ENCODE measurements at regions not wholly inside any gene's neighbourhood (a gene's known extent, or its start where the extent isn't known, plus 50 kb on each side); places are given as distances from the start of the nearest gene placed in this dataset.

DNA sequence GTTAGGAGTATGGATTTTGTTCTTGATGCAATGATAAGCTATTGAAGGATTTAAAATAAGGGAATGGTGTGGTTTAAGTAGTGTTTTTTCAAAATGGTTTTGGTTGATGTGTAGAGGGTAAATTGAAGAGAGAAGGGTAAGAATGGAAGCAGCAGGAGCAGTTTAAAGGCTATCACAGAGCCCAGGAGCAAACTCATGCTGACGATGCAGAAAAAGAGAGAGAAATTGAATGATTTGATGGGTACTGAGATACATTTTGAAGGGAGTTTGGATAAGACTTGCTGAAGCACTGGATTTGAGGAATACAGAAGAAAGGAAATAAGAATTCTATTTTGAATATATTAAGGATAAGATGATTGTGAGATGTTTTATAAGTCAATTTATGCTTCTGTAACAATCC is 300.8 kb upstream of the LYPLAL1 start:
- TF ChIP-seq TAF1 (IDR thresholded peaks at IDR 0.05; ENCODE audit: low read depth, low read length) (no peak), POLR2A (IDR thresholded peaks at IDR 0.05; ENCODE audit: low read depth, low read length) (no peak), POLR2AphosphoS5 (IDR thresholded peaks at IDR 0.05; ENCODE audit: low read depth, low read length) (no peak), PAX5 (IDR thresholded peaks at IDR 0.05; ENCODE audit: insufficient read depth, low read length, severe bottlenecking) (no peak), SPI1 (IDR thresholded peaks at IDR 0.05; ENCODE audit: low read depth, low read length) (no peak)
